Umbilical cord (tissue), 1 donor: ENCODE measurements at regions not wholly inside any gene's neighbourhood (a gene's known extent, or its start where the extent isn't known, plus 50 kb on each side); places are given as distances from the start of the nearest gene placed in this dataset.
"Not testable (repeated sequence)": the region's sequence is repeated elsewhere in the genome, so short reads cannot be mapped to it uniquely, and the experiment has no call there.

Experiments
- DNase-seq: peaks from one replicate; pipeline ENCODE4 v3.0.0-alpha.2; 2015; ENCODE audit warnings: low spot score

DNA sequence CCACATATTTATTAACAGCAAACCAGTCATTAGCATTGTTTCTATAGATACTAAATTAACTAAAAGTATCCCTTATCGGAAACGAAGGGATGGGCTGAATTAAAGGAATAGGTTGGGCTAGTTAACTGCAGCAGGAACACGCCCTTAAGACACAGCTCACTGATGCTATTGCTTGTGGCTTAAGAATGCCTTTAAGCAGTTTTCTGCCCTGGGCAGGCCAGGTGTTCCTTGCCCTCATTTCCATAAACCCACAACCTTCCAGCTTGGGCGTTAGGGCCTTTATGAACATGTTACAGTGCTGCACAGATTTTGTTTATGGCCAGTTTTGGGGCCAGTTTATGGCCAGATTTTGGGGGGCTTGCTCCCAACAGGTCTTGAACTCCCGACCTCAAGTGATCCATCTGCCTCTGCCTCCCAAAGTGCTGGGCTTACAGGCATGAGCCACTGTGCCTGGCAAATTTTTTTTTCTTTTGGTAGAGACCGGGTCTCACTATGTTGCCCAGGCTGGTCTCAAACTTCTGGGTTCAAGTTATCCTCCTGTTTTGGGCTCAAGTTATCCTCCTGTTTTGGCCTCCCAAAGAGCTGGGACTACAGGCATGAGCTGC is 90.1 kb upstream of the GRIN2A start:
- not testable (repeated sequence) for DNase-seq

- not testable (repeated sequence) for DNase-seq
Observed at GRCh38 chr16:10275214-10275996, 93.2 kb upstream of the GRIN2A start.

DNA sequence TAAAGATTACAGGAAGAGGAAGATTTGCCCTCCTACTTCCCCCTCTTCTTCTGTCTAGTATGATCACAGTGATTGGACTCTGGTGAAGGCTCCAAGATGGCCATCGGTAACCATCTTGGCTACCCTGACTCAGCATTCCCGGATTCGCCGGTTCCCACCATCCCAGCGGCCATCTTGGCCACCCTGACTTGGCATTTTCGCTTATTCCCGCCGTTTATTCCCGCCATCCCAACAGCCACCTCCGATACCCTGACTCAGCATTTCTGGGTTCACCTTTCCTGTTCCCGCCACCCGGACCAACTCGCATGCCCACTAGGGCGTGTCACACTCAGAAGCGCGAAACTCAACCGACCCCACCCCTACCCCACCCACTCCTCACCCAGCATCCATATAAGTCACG is 95.4 kb upstream of the GRIN2A start:
- no peak for DNase-seq

DNA sequence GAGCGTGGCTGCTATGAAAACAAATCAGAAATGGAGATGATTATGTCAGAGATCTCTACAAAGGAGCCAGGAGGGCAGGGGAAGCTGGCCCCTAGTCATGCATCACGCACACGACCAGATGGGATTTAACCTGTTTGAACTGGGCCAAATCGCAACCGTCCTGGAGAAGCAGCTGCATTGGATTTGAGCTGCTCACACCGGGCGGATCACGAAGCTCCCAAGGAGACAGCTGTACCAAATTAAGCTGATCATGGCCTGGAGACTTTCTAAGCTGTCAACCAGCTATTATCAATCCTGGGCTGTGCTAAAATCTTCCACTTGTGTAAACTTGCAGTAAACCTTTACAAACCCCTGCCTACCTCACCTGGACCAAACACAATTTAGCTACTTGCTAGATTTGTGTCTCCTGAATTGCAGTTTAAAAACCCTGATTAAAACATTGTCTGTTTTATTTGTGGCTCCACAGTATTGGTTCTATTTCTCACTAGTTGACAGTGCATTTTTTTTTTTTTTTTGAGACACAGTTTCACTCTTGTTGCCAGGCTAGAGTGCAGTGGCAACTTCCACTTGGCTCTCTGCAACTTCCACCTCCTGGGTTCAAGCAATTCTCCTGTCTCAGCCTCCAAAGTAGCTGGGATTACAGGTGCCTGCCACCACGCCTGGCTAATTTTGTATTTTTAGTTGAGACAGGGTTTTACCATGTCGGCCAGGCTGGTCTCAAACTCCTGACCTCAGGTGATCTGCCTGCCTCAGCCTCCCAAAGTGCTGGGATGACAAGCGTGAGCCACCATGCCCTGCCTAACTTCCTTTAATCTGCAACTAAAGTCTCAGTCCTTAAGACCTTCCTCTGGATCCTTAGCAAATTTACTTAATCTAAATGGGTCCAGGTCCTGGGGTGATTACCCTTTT is 98.3 kb upstream of the GRIN2A start:
- DNase-seq: peak; percentile 30

DNA sequence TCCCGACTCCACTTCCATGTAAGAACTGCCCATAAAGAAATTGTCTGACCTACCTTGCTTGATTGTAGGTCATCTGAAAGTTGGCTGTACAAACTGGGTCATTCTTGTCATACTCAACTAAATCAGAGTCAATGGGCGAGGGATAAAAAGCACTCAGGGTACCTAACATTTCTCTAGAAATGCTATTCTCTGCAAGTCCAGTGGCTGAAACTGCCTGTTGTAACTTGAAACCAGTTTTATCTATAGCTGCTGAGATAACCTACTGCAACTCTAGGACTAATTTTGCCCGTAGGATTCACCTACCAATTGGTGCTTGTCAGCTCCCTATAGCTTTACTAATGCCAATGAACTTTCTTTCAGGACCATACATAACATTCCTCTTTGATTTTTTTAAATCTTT is 100.1 kb upstream of the GRIN2A start:
- peak; percentile 24 for DNase-seq

DNA sequence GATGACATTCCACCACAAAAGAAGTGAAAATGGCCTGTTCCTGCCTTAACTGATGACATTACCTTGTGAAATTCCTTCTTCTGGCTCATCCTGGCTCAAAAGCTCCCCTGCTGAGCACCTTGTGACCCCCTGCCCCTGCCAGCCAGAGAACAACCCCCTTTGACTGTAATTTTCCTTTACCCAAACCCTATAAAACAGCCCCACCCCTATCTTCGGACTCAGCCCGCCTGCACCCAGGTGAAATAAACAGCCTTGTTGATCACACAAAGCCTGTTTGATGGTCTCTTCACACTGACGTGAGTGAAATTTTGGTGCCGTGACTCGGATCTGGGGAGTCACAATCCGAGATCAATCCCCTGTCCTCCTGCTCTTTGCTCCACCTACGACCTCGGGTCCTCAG is 101.0 kb upstream of the GRIN2A start:
- not testable (repeated sequence) for DNase-seq

DNA sequence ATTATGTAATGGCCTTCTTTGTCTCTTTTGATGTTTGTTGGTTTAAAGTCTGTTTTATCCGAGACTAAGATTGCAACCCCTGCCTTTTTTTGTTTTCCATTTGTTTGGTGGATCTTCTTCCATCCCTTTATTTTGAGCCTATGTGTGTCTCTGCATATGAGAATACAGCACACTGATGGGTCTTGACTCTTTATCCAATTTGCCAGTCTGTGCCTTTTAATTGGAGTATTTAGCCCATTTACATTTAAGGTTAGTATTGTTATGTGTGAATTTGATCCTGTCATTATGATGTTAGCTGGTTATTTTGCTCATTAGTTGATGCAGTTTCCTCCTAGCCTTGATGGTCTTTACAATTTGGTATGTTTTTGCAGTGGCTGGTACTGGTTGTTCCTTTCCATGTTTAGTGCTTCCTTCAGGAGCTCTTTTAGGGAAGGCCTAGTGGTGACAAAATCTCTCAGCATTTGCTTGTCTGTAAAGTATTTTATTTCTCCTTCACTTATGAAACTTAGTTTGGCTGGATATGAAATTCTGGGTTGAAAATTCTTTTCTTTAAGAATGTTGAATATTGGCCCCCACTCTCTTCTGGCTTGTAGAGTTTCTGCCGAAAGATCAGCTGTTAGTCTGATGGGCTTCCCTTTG is 95.3 kb upstream of the ATF7IP2 start:
- not testable (repeated sequence) for DNase-seq

GRCh38 chr16:10292197-10292596 is 93.7 kb upstream of the ATF7IP2 start:
- not testable (repeated sequence) for DNase-seq

- DNase-seq: not testable (repeated sequence)
Observed at GRCh38 chr16:10292976-10293375, 92.9 kb upstream of the ATF7IP2 start.

DNA sequence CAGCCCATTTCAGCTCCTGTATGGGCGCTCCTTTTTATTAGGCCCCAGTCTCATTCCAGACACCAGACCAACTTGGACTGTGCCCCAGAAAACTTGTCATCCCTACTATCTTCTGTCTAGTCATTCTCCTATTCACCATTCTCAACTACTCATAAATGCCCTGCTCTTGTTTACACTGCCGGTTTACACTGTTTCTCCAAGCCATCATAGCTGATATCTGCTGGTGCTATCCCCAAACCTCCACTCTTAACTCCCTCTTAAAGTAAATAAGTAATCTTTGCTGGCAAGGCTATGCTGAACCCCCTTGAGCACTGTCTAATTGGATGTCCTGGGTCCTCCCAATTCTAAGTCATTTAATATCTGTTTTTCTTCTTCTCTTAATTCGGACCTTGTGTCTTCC is 91.7 kb upstream of the ATF7IP2 start:
- DNase-seq: not testable (repeated sequence)

GRCh38 chr16:10296956-10297340 is 88.9 kb upstream of the ATF7IP2 start:
- no peak for DNase-seq

GRCh38 chr16:10297341-10298006 is 88.4 kb upstream of the ATF7IP2 start:
- DNase-seq: peak; percentile 36

DNA sequence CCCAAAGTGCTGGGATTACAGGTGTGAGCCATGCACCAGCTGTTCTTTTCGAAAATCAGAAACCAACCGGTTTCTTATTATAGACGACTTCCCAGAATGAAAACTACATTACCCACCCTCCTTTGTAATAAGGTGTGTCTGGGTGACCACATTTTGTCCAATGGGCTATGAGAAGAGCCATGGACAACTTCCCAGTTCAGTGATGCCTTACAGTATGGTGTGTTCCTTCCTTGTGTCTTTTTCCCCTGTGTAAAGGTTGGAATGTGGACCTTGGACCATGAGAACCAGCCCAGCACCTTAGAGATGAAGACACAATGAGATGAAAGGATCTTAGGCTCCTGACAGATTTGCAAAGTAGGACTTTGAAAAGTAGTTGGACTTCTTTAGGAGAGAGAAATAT is 85.0 kb upstream of the ATF7IP2 start:
- DNase-seq: no peak

GRCh38 chr16:10301547-10301946 is 84.3 kb upstream of the ATF7IP2 start:
- DNase-seq: not testable (repeated sequence)

- no peak for DNase-seq
Observed at GRCh38 chr16:10305912-10306311, 79.9 kb upstream of the ATF7IP2 start.

GRCh38 chr16:10308305-10309193 is 77.3 kb upstream of the ATF7IP2 start:
- DNase-seq: peak; percentile 21

DNA sequence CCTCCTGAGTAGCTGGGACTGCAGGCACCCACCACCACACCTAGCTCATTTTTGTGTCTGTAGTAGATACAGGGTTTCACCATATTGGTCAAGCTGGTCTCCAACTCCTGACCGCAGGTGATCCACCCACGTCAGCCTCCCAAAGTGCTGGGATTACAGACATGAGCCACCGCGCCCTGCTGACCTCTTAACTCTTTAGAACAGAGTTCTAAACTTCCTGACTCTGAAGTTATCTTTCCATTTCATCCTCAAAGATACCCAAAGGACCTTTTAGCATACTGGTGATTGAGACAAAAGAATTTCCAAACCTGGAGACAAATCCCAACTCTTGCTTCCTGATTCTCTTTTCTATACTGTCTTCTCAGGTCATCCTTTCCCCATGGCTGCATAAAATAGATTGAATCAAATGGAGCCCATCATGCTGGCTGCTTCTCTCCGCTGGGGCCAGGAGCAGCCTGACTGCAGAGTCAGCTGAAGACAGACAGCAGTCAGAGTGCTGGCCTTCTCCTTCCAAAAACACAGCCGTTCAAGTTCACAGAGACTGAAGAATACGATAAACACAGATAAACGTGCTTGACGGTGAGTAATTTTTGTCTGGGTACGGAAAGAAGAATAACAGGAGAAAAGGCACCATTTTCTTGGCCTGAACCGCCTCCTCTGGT is 76.5 kb upstream of the ATF7IP2 start:
- DNase-seq: no peak

DNA sequence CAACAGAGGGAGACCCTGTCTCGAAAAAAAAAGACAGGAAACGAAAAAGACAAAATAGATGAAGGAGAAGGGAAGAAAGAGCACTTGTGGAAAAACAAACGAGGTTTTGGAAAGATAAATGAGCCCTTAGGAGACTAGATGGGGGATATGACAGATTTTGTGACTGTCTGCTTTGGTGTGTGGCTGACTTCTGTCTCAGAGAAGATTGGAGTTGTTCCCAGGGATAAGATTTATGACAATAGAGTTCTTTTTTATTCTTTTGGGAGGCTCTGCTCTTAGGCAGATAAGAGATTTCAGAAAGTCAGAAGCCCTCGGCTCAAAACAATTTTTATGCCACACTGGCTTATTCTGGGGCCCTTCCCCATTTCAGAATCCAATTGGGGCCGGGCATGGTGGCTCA is 73.9 kb upstream of the ATF7IP2 start:
- no peak for DNase-seq
